IMR-90 (cell line): ENCODE measurements at regions not wholly inside any gene's neighbourhood (a gene's known extent, or its start where the extent isn't known, plus 50 kb on each side); places are given as distances from the start of the nearest gene placed in this dataset.

Source experiments
- ATAC-seq: fragments of 200-7000 bp; cut with Tn5 transposase; 2 replicates; pipeline ENCODE4 v1.9.1; 2020; ENCODE audit warnings: low read depth, mild to moderate bottlenecking, moderate library complexity
- BruUV-seq: library from RNA; stranded (reverse); fragments of 400-500 nt; replicated peaks from 2 replicates; lab custom pipeline; 2021; lab: Mats Ljungman, UMichigan
- CTCF ChIA-PET: fragments of 300-600 bp; formaldehyde crosslinking; extraction: SDS; loops from one replicate; lab custom pipeline; 2021; ENCODE audit warnings: antibody characterized with exemption; lab: Yijun Ruan, JAX
- POLR2A ChIA-PET: fragments of 300-600 bp; sonication (Branson Sonifier 250); formaldehyde crosslinking; loops from one replicate; lab custom pipeline; 2022; ENCODE audit warnings: antibody characterized with exemption; ENCODE audit not compliant: unreplicated experiment; lab: Charles Lee
- DNase-seq: peaks from one replicate; pipeline ENCODE4 v3.0.0; 2013
- H2AFZ ChIP-seq: replicated peaks from 2 replicates; pipeline ENCODE3; 2013; ENCODE audit warnings: low read length, mild to moderate bottlenecking; ENCODE audit not compliant: poor library complexity
- H2AK5ac ChIP-seq: 2 replicates; pipeline ENCODE4 v1.6.1; 2013; ENCODE audit warnings: low read depth, low read length, inconsistent platforms
- H2AK9ac ChIP-seq: replicated peaks from 2 replicates; pipeline ENCODE3; 2013; ENCODE audit warnings: mild to moderate bottlenecking, low read depth, low read length, moderate library complexity; ENCODE audit not compliant: poor library complexity
- H2BK120ac ChIP-seq: 2 replicates; pipeline ENCODE4 v1.6.1; 2013; ENCODE audit warnings: low read depth, low read length, inconsistent platforms
- H2BK15ac ChIP-seq: 3 replicates; pipeline ENCODE4 v1.6.1; 2013; ENCODE audit warnings: low read depth, low read length, inconsistent platforms
- H2BK20ac ChIP-seq: 2 replicates; pipeline ENCODE4 v1.6.1; 2013; ENCODE audit warnings: low read depth, mild to moderate bottlenecking, inconsistent platforms, low read length, moderate library complexity
- H2BK5ac ChIP-seq: 2 replicates; pipeline ENCODE4 v1.6.1; 2013; ENCODE audit warnings: mild to moderate bottlenecking, low read depth, low read length, inconsistent platforms; ENCODE audit not compliant: poor library complexity, severe bottlenecking
- H3K14ac ChIP-seq: replicated peaks from 2 replicates; pipeline ENCODE4 v1.6.1; 2013; ENCODE audit warnings: low read depth, low read length, inconsistent platforms
- H3K18ac ChIP-seq: 2 replicates; pipeline ENCODE4 v1.6.1; 2013; ENCODE audit warnings: low read depth, low read length, control low read depth
- H3K23ac ChIP-seq: 2 replicates; pipeline ENCODE4 v1.6.1; 2013; ENCODE audit warnings: low read depth, low read length, inconsistent platforms
- H3K27ac ChIP-seq: 2 replicates; pipeline ENCODE4 v1.5.1; 2013; ENCODE audit warnings: mild to moderate bottlenecking, control low read depth, low read length; ENCODE audit not compliant: insufficient read depth
- H3K27me3 ChIP-seq: 2 replicates; pipeline ENCODE4 v1.6.1; 2013; ENCODE audit warnings: low read length; ENCODE audit not compliant: control insufficient read depth, insufficient read depth
- H3K36me3 ChIP-seq: 2 replicates; pipeline ENCODE4 v1.6.1; 2013; ENCODE audit warnings: low read length, mixed read lengths; ENCODE audit not compliant: control insufficient read depth, insufficient read depth
- H3K4ac ChIP-seq: 2 replicates; pipeline ENCODE4 v1.6.1; 2013; ENCODE audit warnings: low read depth, low read length, inconsistent platforms
- H3K4me1 ChIP-seq: 2 replicates; pipeline ENCODE4 v1.6.1; 2013; ENCODE audit warnings: low read length, mixed read lengths; ENCODE audit not compliant: control insufficient read depth, insufficient read depth
- H3K4me2 ChIP-seq: 2 replicates; pipeline ENCODE4 v1.6.1; 2013; ENCODE audit warnings: low read depth, mild to moderate bottlenecking, control low read depth, low read length, moderate library complexity
- H3K4me3 ChIP-seq: 2 replicates; pipeline ENCODE4 v1.5.1; 2013; ENCODE audit warnings: low read depth, mild to moderate bottlenecking, control low read depth, low read length, moderate library complexity; ENCODE audit not compliant: insufficient read depth
- H3K56ac ChIP-seq: 2 replicates; pipeline ENCODE4 v1.6.1; 2013; ENCODE audit warnings: low read length, inconsistent platforms; ENCODE audit not compliant: insufficient read depth; ENCODE audit errors: extremely low read depth
- H3K79me1 ChIP-seq, 2 experiments: 2 replicates each; pipeline ENCODE4 v1.6.1; 2013; ENCODE audit warnings: low read length in 2 of 2, inconsistent platforms in 1 of 2, low read depth in 1 of 2
- H3K9ac ChIP-seq: 2 replicates; pipeline ENCODE4 v1.6.1; 2013; ENCODE audit warnings: low read depth, low read length, control low read depth
- H3K9me1 ChIP-seq: 2 replicates; pipeline ENCODE4 v1.6.1; 2013; ENCODE audit warnings: low read length, inconsistent platforms; ENCODE audit not compliant: insufficient read depth
- H3K9me3 ChIP-seq: 2 replicates; pipeline ENCODE4 v1.6.1; 2013; ENCODE audit warnings: low read length; ENCODE audit not compliant: control insufficient read depth, insufficient read depth
- H4K20me1 ChIP-seq: 2 replicates; pipeline ENCODE4 v1.6.1; 2013; ENCODE audit warnings: low read length, inconsistent platforms; ENCODE audit not compliant: insufficient read depth
- H4K5ac ChIP-seq: 2 replicates; pipeline ENCODE4 v1.6.1; 2013; ENCODE audit warnings: mild to moderate bottlenecking, low read depth, low read length, control low read depth
- H4K8ac ChIP-seq, 2 experiments: 2 replicates each; pipeline ENCODE4 v1.6.1; 2013; ENCODE audit warnings: low read depth in 2 of 2, low read length in 2 of 2, control low read depth in 1 of 2, inconsistent platforms in 1 of 2
- H4K91ac ChIP-seq: 2 replicates; pipeline ENCODE4 v1.6.1; 2013; ENCODE audit warnings: low read depth, low read length, inconsistent platforms; ENCODE audit not compliant: insufficient read depth
- BHLHE40 ChIP-seq: fragments of 150-350 bp; IDR thresholded peaks from 2 replicates; pipeline ENCODE4 v1.6.1; 2016; ENCODE audit warnings: mild to moderate bottlenecking, low read depth, low read length
- FOS ChIP-seq: fragments of 150-350 bp; IDR thresholded peaks from 2 replicates; pipeline ENCODE4 v1.6.1; 2016; ENCODE audit warnings: low read depth, low read length
- MAFK ChIP-seq: IDR thresholded peaks from 2 replicates; pipeline ENCODE4 v1.6.1; 2012; ENCODE audit warnings: low read depth, low read length, improper control_type of control experiment
- MAZ ChIP-seq: IDR thresholded peaks from 2 replicates; pipeline ENCODE4 v1.6.1; 2012; ENCODE audit warnings: low read depth, mild to moderate bottlenecking, low read length, improper control_type of control experiment, moderate library complexity, borderline replicate concordance
- MXI1 ChIP-seq: IDR thresholded peaks from 2 replicates; pipeline ENCODE4 v1.6.1; 2012; ENCODE audit warnings: low read depth, mild to moderate bottlenecking, low read length, moderate library complexity, borderline replicate concordance
- NFE2L2 ChIP-seq: fragments of 150-350 bp; IDR thresholded peaks from 2 replicates; pipeline ENCODE4 v1.6.1; 2016; ENCODE audit warnings: low read depth, mild to moderate bottlenecking, low read length
- POLR2A ChIP-seq: IDR thresholded peaks from 2 replicates; pipeline ENCODE4 v1.6.1; 2012; ENCODE audit warnings: mild to moderate bottlenecking, low read depth, low read length
- RAD21 ChIP-seq: IDR thresholded peaks from 2 replicates; pipeline ENCODE4 v1.6.1; 2012; ENCODE audit warnings: low read length, improper control_type of control experiment
- RFX5 ChIP-seq: IDR thresholded peaks from 2 replicates; pipeline ENCODE4 v1.8.0; 2012; ENCODE audit warnings: low read depth, mild to moderate bottlenecking, low read length, moderate library complexity
- SMC3 ChIP-seq: fragments of 150-350 bp; IDR thresholded peaks from 2 replicates; pipeline ENCODE4 v1.6.1; 2016; ENCODE audit warnings: low read depth, mild to moderate bottlenecking, antibody characterized with exemption, low read length, moderate library complexity
- WGBS, 2 experiments: methylation state at CpG; one replicate each; pipeline versions ENCODE4 v1.1.5 to v1.1.7; 2013; ENCODE audit warnings: missing lambda C conversion rate in 2 of 2; ENCODE audit not compliant: insufficient read length in 1 of 2; ENCODE audit errors: extremely low coverage in 2 of 2; 5-methylcytosine and 5-hydroxymethylcytosine counted together
- dilution Hi-C: fragments of 300-500 bp; cut with HindIII; formaldehyde crosslinking; loops from one replicate; pipeline ENCODE4 v1.14.3; 2018; ENCODE audit warnings: low sequenced_read_pairs; ENCODE audit not compliant: unreplicated experiment
- in situ Hi-C: fragments of 300-500 bp; cut with MboI; formaldehyde crosslinking; loops from 3 replicates; pipeline ENCODE4 v1.14.3; 2019; ENCODE audit warnings: low sequenced_read_pairs, inconsistent platforms, mixed read lengths
- intact Hi-C: fragments of 100-400 bp; cut with micrococcal nuclease; formaldehyde crosslinking; loops from 2 replicates; pipeline ENCODE4 v1.10.0; 2022
- TF ChIP-seq, protein P1 (sequence below): fragments of 150-350 bp; IDR thresholded peaks from 2 replicates; pipeline ENCODE4 v1.6.1; 2016; ENCODE audit warnings: low read depth, mild to moderate bottlenecking, low read length, moderate library complexity, borderline replicate concordance
- TF ChIP-seq, protein P2 (sequence below): conservative IDR thresholded peaks from 2 replicates; pipeline ENCODE4 v1.5.1; 2012; ENCODE audit warnings: mild to moderate bottlenecking, low read depth, low read length, improper control_type of control experiment
- TF ChIP-seq, protein P3 (sequence below): fragments of 150-350 bp; IDR thresholded peaks from 2 replicates; pipeline ENCODE4 v1.6.1; 2017; ENCODE audit warnings: mild to moderate bottlenecking, antibody characterized with exemption, low read length, low read depth

DNA sequence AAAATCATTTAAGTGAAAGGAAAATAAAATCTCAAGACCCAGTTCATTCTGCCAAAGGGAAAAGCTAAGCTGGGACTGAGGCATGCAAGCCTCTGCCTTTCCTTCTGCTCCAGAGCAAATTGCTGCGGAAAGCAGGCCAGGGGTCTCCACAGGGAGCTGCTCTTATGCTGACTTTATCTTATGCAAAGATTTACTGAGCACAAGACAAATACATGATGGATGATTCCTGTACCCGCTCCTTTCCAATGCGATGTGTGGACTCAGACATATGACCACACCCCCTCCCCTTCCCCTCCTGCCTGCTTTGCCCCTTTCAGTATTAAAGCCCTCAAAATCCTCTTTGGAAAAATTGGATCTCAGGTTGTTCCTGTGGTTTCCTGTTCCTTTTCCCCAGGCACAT, 74.2 kb upstream of the INSIG1 start:
- no peak overlapping the region for H2BK20ac ChIP-seq
- no peak overlapping the region for H3K14ac ChIP-seq
- H2BK5ac ChIP-seq: no peak overlapping the region
- TF ChIP-seq RAD21 (no peak), FOS (no peak), BHLHE40 (no peak), MAZ (no peak), RFX5 (no peak), NFE2L2 (no peak), POLR2A (no peak), MXI1 (no peak), SMC3 (no peak), MAFK (no peak)
- TF ChIP-seq, protein P1, sequence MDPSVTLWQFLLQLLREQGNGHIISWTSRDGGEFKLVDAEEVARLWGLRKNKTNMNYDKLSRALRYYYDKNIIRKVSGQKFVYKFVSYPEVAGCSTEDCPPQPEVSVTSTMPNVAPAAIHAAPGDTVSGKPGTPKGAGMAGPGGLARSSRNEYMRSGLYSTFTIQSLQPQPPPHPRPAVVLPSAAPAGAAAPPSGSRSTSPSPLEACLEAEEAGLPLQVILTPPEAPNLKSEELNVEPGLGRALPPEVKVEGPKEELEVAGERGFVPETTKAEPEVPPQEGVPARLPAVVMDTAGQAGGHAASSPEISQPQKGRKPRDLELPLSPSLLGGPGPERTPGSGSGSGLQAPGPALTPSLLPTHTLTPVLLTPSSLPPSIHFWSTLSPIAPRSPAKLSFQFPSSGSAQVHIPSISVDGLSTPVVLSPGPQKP: no peak
- TF ChIP-seq, protein P2, sequence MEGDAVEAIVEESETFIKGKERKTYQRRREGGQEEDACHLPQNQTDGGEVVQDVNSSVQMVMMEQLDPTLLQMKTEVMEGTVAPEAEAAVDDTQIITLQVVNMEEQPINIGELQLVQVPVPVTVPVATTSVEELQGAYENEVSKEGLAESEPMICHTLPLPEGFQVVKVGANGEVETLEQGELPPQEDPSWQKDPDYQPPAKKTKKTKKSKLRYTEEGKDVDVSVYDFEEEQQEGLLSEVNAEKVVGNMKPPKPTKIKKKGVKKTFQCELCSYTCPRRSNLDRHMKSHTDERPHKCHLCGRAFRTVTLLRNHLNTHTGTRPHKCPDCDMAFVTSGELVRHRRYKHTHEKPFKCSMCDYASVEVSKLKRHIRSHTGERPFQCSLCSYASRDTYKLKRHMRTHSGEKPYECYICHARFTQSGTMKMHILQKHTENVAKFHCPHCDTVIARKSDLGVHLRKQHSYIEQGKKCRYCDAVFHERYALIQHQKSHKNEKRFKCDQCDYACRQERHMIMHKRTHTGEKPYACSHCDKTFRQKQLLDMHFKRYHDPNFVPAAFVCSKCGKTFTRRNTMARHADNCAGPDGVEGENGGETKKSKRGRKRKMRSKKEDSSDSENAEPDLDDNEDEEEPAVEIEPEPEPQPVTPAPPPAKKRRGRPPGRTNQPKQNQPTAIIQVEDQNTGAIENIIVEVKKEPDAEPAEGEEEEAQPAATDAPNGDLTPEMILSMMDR: no peak
- TF ChIP-seq, protein P3, sequence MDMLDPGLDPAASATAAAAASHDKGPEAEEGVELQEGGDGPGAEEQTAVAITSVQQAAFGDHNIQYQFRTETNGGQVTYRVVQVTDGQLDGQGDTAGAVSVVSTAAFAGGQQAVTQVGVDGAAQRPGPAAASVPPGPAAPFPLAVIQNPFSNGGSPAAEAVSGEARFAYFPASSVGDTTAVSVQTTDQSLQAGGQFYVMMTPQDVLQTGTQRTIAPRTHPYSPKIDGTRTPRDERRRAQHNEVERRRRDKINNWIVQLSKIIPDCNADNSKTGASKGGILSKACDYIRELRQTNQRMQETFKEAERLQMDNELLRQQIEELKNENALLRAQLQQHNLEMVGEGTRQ: no peak
- H3K27ac ChIP-seq: no peak overlapping the region
- no peak overlapping the region for H3K4me3 ChIP-seq
- no peak for ATAC-seq
- in situ Hi-C loops: no loop called here
- no peak overlapping the region for H4K5ac ChIP-seq
- no peak overlapping the region for H2AK5ac ChIP-seq
- peaks cover 2% of the 10 kb centered on the region; the same call in 1 of the 2 replicates for H3K27me3 ChIP-seq
- H3K9me3 ChIP-seq: no peaks in the 10 kb centered on the region
- DNase-seq: no peak
- no peak overlapping the region for H3K56ac ChIP-seq
- no peaks in the 10 kb centered on the region for H3K79me1 ChIP-seq
- H2BK15ac ChIP-seq: no peak overlapping the region
- H4K8ac ChIP-seq: no peak overlapping the region
- H2BK120ac ChIP-seq: no peak overlapping the region
- H3K23ac ChIP-seq: no peak overlapping the region
- no peak overlapping the region for H3K9ac ChIP-seq
- H4K91ac ChIP-seq: no peak overlapping the region
- dilution Hi-C loops: no loop called here
- no peak overlapping the region for H3K18ac ChIP-seq
- no peaks in the 10 kb centered on the region for H4K20me1 ChIP-seq
- H3K4ac ChIP-seq: no peak overlapping the region
- BruUV-seq: no TSS peak
- H3K9me1 ChIP-seq: peaks cover 4% of the 10 kb centered on the region; the same call in 1 of the 2 replicates
- 83% methylated on average over 1 of the region's 3 CpGs; no CpG with 5 or more reads in 1 of the 2 experiments for WGBS, 2 experiments
- H3K4me1 ChIP-seq: peaks cover 3% of the 10 kb centered on the region; the same call in 1 of the 2 replicates
- no peaks in the 10 kb centered on the region for H3K36me3 ChIP-seq
- ChIA-PET POLR2A (no interaction called here), CTCF (interaction anchor here (1.2 kb wide), 1 partner anchor 19 kb away, joined by 5 read pairs; no protein-coding TSS in a partner anchor)
- no peak overlapping the region for H2AK9ac ChIP-seq
- no peak overlapping the region for H2AFZ ChIP-seq
- H3K4me2 ChIP-seq: no peak overlapping the region
- intact Hi-C loops: no loop called here
